ENCODE measurements at regions not wholly inside any gene's neighbourhood (a gene's known extent, or its start where the extent isn't known, plus 50 kb on each side); places are given as distances from the start of the nearest gene placed in this dataset.

DNA sequence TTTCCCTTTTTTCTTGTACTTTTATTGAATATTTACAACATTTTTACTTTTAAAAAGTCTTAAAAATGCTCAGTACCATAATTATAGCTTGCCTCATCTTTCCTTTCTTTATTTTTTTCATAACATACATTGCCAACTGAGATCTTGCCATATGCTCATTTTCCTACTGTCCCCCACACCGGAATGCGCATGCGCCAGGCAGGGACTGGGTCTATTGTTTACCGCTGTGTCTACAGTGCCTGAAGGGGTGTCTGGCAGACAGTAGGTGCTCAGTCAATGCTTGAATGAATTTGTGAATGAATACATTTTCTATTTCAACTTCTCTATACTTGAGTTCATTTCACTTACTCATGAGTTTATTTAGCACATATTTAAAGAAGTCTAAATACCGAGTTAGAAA, 158.0 kb downstream of the CYP26B1 start:
- Histone ChIP-seq H3K4me2 (ENCODE audit: low read depth, low read length) (no peak overlapping the region), H3K4me3 (ENCODE audit: low read length) (no peak overlapping the region), H3F3A (ENCODE audit: insufficient read depth, low read length) (no peaks in the 10 kb centered on the region), H3K27ac (ENCODE audit: low read length) (no peak overlapping the region), H3K9ac (ENCODE audit: low read length) (no peak overlapping the region), H3K9me3 (replicated peaks; ENCODE audit: insufficient read depth, low read length) (no peaks in the 10 kb centered on the region), H3K27me3 (replicated peaks; ENCODE audit: insufficient read depth, low read length) (no peaks in the 10 kb centered on the region), H2AFZ (ENCODE audit: low read length) (no peak overlapping the region), H4K20me1 (ENCODE audit: insufficient read depth, low read length) (no peaks in the 10 kb centered on the region), H3K9me2 (replicated peaks; ENCODE audit: insufficient read depth, low read length) (no peaks in the 10 kb centered on the region), H3K79me2 (ENCODE audit: low read length) (no peaks in the 10 kb centered on the region), H3K36me3 (replicated peaks; ENCODE audit: insufficient read depth, low read length) (no peaks in the 10 kb centered on the region), H3K4me1 (ENCODE audit: low read length) (no peaks in the 10 kb centered on the region)
- no peak for DNase-seq
- no peak for TF ChIP-seq EZH2phosphoT487 (IDR thresholded peaks at IDR 0.05; ENCODE audit: low read length)
- TF ChIP-seq, protein P1, sequence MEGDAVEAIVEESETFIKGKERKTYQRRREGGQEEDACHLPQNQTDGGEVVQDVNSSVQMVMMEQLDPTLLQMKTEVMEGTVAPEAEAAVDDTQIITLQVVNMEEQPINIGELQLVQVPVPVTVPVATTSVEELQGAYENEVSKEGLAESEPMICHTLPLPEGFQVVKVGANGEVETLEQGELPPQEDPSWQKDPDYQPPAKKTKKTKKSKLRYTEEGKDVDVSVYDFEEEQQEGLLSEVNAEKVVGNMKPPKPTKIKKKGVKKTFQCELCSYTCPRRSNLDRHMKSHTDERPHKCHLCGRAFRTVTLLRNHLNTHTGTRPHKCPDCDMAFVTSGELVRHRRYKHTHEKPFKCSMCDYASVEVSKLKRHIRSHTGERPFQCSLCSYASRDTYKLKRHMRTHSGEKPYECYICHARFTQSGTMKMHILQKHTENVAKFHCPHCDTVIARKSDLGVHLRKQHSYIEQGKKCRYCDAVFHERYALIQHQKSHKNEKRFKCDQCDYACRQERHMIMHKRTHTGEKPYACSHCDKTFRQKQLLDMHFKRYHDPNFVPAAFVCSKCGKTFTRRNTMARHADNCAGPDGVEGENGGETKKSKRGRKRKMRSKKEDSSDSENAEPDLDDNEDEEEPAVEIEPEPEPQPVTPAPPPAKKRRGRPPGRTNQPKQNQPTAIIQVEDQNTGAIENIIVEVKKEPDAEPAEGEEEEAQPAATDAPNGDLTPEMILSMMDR (IDR thresholded peaks at IDR 0.05; ENCODE audit: low read length) = no peak

DNA sequence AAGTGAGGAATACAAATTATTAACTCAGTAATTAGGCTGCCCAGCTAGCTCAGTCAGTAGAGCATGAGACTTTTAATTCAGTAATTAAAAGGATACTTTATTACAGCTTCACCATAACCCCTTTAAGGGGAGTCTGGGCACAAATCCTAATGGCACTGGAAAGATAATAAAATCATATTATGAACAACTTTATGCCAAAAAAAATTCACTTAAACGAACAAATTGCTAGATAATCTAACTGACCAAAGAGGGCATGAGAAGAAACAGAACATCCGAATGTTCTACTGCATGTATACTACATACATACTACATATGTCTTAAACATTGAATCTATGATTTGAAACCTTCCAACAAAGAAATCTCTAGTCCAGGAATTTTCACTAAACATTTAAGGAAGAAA, 159.5 kb downstream of the CYP26B1 start:
- no peaks in the 10 kb centered on the region for H3K36me3 ChIP-seq (replicated peaks; ENCODE audit: insufficient read depth, low read length)
- no peaks in the 10 kb centered on the region for H3F3A ChIP-seq (ENCODE audit: insufficient read depth, low read length)
- no peaks in the 10 kb centered on the region for H3K4me1 ChIP-seq (ENCODE audit: low read length)
- H3K4me3 ChIP-seq (ENCODE audit: low read length) = no peak overlapping the region
- H3K9me3 ChIP-seq (replicated peaks; ENCODE audit: insufficient read depth, low read length) = no peaks in the 10 kb centered on the region
- TF ChIP-seq EZH2phosphoT487 (IDR thresholded peaks at IDR 0.05; ENCODE audit: low read length) = no peak
- TF ChIP-seq, protein P1 (IDR thresholded peaks at IDR 0.05; ENCODE audit: low read length) = no peak
- TF ChIP-seq EZH2 (optimal IDR thresholded peaks at IDR 0.05; ENCODE audit: low read depth, low read length) = no peak
- no peaks in the 10 kb centered on the region for H4K20me1 ChIP-seq (ENCODE audit: insufficient read depth, low read length)
- no peak overlapping the region for H2AFZ ChIP-seq (ENCODE audit: low read length)
- H3K79me2 ChIP-seq (ENCODE audit: low read length) = no peaks in the 10 kb centered on the region
- no peak overlapping the region for H3K9ac ChIP-seq (ENCODE audit: low read length)
- H3K9me2 ChIP-seq (replicated peaks; ENCODE audit: insufficient read depth, low read length) = no peaks in the 10 kb centered on the region
- no peak overlapping the region for H3K4me2 ChIP-seq (ENCODE audit: low read depth, low read length)
- no peaks in the 10 kb centered on the region for H3K27me3 ChIP-seq (replicated peaks; ENCODE audit: insufficient read depth, low read length)
- H3K27ac ChIP-seq (ENCODE audit: low read length) = no peak overlapping the region
- no peak for DNase-seq

DNA sequence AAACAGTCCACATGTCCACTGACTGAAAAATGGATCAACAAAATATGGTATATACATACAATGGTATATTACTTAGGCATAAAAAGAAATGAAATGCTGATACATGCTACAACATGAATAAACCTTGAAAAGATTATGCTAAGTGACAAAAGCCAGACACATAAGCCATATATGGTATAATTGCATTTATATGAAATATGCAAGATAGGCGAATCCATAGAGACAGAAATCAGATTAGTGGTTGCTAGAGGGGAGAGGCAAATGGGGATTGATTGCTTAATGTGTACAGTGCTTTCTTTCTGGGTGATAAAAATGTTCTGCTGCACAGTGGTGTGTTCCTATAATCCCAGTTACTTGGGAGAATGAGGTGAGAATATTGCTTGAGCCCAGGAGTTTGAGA, 171.0 kb downstream of the CYP26B1 start:
- H3K4me3 ChIP-seq (ENCODE audit: low read length) = no peak overlapping the region
- H3F3A ChIP-seq (ENCODE audit: insufficient read depth, low read length) = no peaks in the 10 kb centered on the region
- TF ChIP-seq EZH2phosphoT487 (IDR thresholded peaks at IDR 0.05; ENCODE audit: low read length) (no peak), EZH2 (optimal IDR thresholded peaks at IDR 0.05; ENCODE audit: low read depth, low read length) (no peak)
- TF ChIP-seq, protein P1 (IDR thresholded peaks at IDR 0.05; ENCODE audit: low read length) = no peak

More for the DNA sequence above, 171.0 kb downstream of the CYP26B1 start:
- Histone ChIP-seq H3K4me2 (ENCODE audit: low read depth, low read length) (no peak overlapping the region), H3K27ac (ENCODE audit: low read length) (no peak overlapping the region), H3K36me3 (replicated peaks; ENCODE audit: insufficient read depth, low read length) (no peaks in the 10 kb centered on the region), H3K9me3 (replicated peaks; ENCODE audit: insufficient read depth, low read length) (no peaks in the 10 kb centered on the region), H2AFZ (ENCODE audit: low read length) (no peak overlapping the region), H3K27me3 (replicated peaks; ENCODE audit: insufficient read depth, low read length) (no peaks in the 10 kb centered on the region), H3K79me2 (ENCODE audit: low read length) (no peaks in the 10 kb centered on the region), H3K9me2 (replicated peaks; ENCODE audit: insufficient read depth, low read length) (no peaks in the 10 kb centered on the region), H4K20me1 (ENCODE audit: insufficient read depth, low read length) (no peaks in the 10 kb centered on the region), H3K4me1 (ENCODE audit: low read length) (no peaks in the 10 kb centered on the region), H3K9ac (ENCODE audit: low read length) (no peak overlapping the region)
- DNase-seq = no peak

Measured in MM.1S (cell line).